Ovary (tissue), 7 donors: ENCODE measurements at regions not wholly inside any gene's neighbourhood (a gene's known extent, or its start where the extent isn't known, plus 50 kb on each side); places are given as distances from the start of the nearest gene placed in this dataset.

ENCODE experiments used
- DNase-seq, 5 donors: peaks; one replicate each; pipeline ENCODE4 v3.0.0-alpha.2; 2019 to 2020
- H3K27ac ChIP-seq, 2 donors: fragments of 200-600 bp; one replicate each; pipeline versions ENCODE4 v1.5.1 to v1.8.0; 2019 to 2022
- H3K27me3 ChIP-seq: fragments of 200-600 bp; one replicate; pipeline ENCODE4 v1.8.0; 2022
- H3K36me3 ChIP-seq: fragments of 200-600 bp; sonication (generic); one replicate; pipeline ENCODE4 v1.5.1; 2019
- H3K4me1 ChIP-seq: one replicate; pipeline ENCODE4 v1.8.1; 2013; ENCODE audit warnings: mild to moderate bottlenecking, moderate library complexity; ENCODE audit not compliant: insufficient read depth
- H3K4me3 ChIP-seq: fragments of 200-600 bp; sonication (generic); one replicate; pipeline ENCODE4 v1.5.1; 2017
- H3K9me3 ChIP-seq, 2 donors: fragments of 200-600 bp in 1 of 2; sonication (generic) in 1 of 2; one replicate each; pipeline versions ENCODE4 v1.5.1 to v1.8.1; 2013 to 2019; ENCODE audit warnings: mild to moderate bottlenecking in 1 of 2, moderate library complexity in 1 of 2
- CTCF ChIP-seq, 3 donors: fragments of 450-650 bp in 2 of 3; fragments of 200-600 bp in 1 of 3; IDR thresholded peaks; one replicate each; pipeline versions ENCODE4 v1.5.1 to v1.8.0; 2016 to 2022; ENCODE audit warnings: antibody characterized with exemption in 3 of 3, mild to moderate bottlenecking in 1 of 3
- EP300 ChIP-seq: sonication (generic); formaldehyde crosslinking; IDR thresholded peaks from one replicate; pipeline ENCODE4 v1.6.1; 2017; ENCODE audit warnings: antibody characterized with exemption
- POLR2A ChIP-seq: fragments of 450-650 bp; IDR thresholded peaks from one replicate; pipeline ENCODE4 v1.6.1; 2017; ENCODE audit warnings: antibody characterized with exemption, mild to moderate bottlenecking, moderate library complexity
- WGBS, 3 donors: extraction: QIAGEN DNeasy Blood & Tissue Kit in 1 of 3; methylation state at CpG; one replicate each; pipeline versions ENCODE4 v1.1.5 to v1.1.7; 2013 to 2017; 5-methylcytosine and 5-hydroxymethylcytosine counted together
- intact Hi-C, 4 donors: fragments of 100-400 bp; cut with DNase I; formaldehyde crosslinking; loops; one replicate each; pipeline versions ENCODE4 v1.11.0 to v1.15.1; 2022 to 2023
- donor health status: DM: no; HTN: no; CAD: no; lungs with moderate emphysema.
- donor health status: DM: no; HTN: no; CAD: no.
- donor health status: Bipolar disorder and iron deficiency.
- donor health status: DM: no; HTN: no; CAD: no.
- donor health status: DM: yes; HTN: yes; CAD: no.

GRCh38 chr1:60906526-60906925 lies 175.8 kb upstream of the NFIA start:
- WGBS, 3 donors = 92 to 94% (median 93%) methylated on average over 1 of the region's 1 CpG
- no peak for DNase-seq
- Histone ChIP-seq H3K27me3 (no peaks in the 10 kb centered on the region), H3K36me3 (no peaks in the 10 kb centered on the region), H3K9me3 (no peaks in the 10 kb centered on the region), H3K27ac (no peak overlapping the region), H3K4me3 (no peak overlapping the region), H3K4me1 (peaks cover 3% of the 10 kb centered on the region)
- intact Hi-C loops = no loop called here
- TF ChIP-seq POLR2A (no peak), EP300 (no peak), CTCF (IDR thresholded peaks at IDR 0.05) (no peak)

- DNase-seq = no peak
- no peak overlapping the region for H3K27ac ChIP-seq
- no peaks in the 10 kb centered on the region for H3K36me3 ChIP-seq
- WGBS, 3 donors = 92 to 96% (median 95%) methylated on average over 2 of the region's 2 CpGs
- H3K27me3 ChIP-seq = no peaks in the 10 kb centered on the region
- intact Hi-C loops = no loop called here
- TF ChIP-seq CTCF (IDR thresholded peaks at IDR 0.05) (no peak), EP300 (no peak), POLR2A (no peak)
- H3K4me3 ChIP-seq = no peak overlapping the region
- H3K4me1 ChIP-seq = peaks cover 3% of the 10 kb centered on the region
- H3K9me3 ChIP-seq = no peaks in the 10 kb centered on the region
Observed at GRCh38 chr1:60906039-60906438, 176.3 kb upstream of the NFIA start.

GRCh38 chr1:60904099-60904851 lies 178.1 kb upstream of the NFIA start:
- Histone ChIP-seq H3K27me3 (no peaks in the 10 kb centered on the region), H3K9me3 (no peaks in the 10 kb centered on the region), H3K36me3 (no peaks in the 10 kb centered on the region), H3K27ac (no peak overlapping the region), H3K4me3 (no peak overlapping the region), H3K4me1 (peaks cover 3% of the 10 kb centered on the region)
- TF ChIP-seq POLR2A (no peak), EP300 (no peak), CTCF (IDR thresholded peaks at IDR 0.05) (no peak)
- no peak for DNase-seq
- WGBS, 3 donors = 37 to 55% (median 41%) methylated on average over 4 of the region's 4 CpGs
- intact Hi-C loops = no loop called here

GRCh38 chr1:60903591-60903990 lies 178.8 kb upstream of the NFIA start:
- H3K27ac ChIP-seq = no peak overlapping the region
- no peaks in the 10 kb centered on the region for H3K36me3 ChIP-seq
- peaks cover 3% of the 10 kb centered on the region for H3K4me1 ChIP-seq
- H3K4me3 ChIP-seq = no peak overlapping the region
- intact Hi-C loops = no loop called here
- WGBS, 3 donors = 31 to 65% (median 48%) methylated on average over 10 of the region's 10 CpGs
- peak in 1 of 5 donors; percentile 24 for DNase-seq
- no peak for TF ChIP-seq EP300
- TF ChIP-seq POLR2A = no peak
- no peak for TF ChIP-seq CTCF (IDR thresholded peaks at IDR 0.05)
- H3K9me3 ChIP-seq = no peaks in the 10 kb centered on the region
- no peaks in the 10 kb centered on the region for H3K27me3 ChIP-seq
